ENCODE measurements at regions not wholly inside any gene's neighbourhood (a gene's known extent, or its start where the extent isn't known, plus 50 kb on each side); places are given as distances from the start of the nearest gene placed in this dataset.

DNA sequence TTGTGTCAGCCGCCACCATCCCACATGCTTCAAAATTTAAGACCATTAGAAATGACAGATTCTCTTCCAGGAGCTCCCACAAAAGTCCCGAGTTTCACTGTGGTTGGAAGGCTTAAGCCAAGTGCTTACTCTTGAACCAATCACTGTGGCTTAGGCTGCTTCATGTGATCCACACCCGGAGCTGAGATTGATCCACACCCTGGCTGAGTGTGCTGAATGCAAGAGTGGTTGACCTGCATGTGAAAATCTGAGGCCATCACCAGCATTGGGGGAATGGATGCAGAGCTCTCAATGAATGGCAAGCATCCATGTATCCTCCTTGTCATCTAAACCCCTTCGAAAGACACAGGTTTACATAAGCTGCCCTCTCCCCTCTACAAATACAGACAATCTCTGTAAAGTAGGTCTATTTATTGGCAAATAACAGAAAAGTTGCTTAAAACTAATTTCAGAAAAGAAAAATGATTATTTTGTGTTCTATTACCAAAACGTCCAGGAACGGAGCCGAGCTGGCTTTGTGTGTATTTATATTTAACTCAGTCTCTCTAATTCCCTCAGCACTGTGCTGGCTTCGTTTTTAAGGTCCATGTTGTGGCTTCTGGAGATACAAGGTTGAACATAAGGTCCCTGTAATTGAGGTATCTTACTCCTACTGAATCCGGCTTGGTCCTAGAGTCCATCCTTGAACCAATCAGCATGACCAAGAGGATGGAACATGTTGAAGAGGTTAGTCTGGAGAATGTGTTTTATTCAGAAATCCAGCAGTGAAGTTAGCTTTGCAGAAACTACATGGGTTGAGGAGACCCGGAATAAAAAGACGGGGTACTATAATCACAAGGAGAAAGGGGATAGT, 332.4 kb downstream of the LIG4 start:
- Mint-ChIP-seq H3K4me1 (ENCODE audit: low read depth, unreplicated experiment) (peaks cover 18% of the 10 kb centered on the region), H3K4me3 (ENCODE audit: unreplicated experiment) (no peak overlapping the region), H3K27me3 (ENCODE audit: low read depth, unreplicated experiment) (no peaks in the 10 kb centered on the region), H3K9me3 (ENCODE audit: unreplicated experiment) (peaks cover 2% of the 10 kb centered on the region), H3K36me3 (ENCODE audit: low read depth, unreplicated experiment) (no peaks in the 10 kb centered on the region), H3K27ac (ENCODE audit: unreplicated experiment) (peak overlapping the region; percentile 48)
- Histone ChIP-seq H4K20me1 (ENCODE audit: insufficient read depth, low read length) (no peaks in the 10 kb centered on the region), H3K27ac (ENCODE audit: low read depth, low read length) (no peak overlapping the region), H3K4me2 (ENCODE audit: low read length) (peak overlapping the region; percentile 56), H3K27me3 (ENCODE audit: insufficient read depth, low read length) (no peaks in the 10 kb centered on the region), H3K9me3 (ENCODE audit: insufficient read depth, low read depth, low read length) (no peaks in the 10 kb centered on the region), H3K79me2 (ENCODE audit: insufficient read depth, low read length) (no peaks in the 10 kb centered on the region), H2AFZ (ENCODE audit: low read depth, low read length) (no peak overlapping the region), H3K4me3 (ENCODE audit: insufficient read depth, low read depth, low read length) (no peak overlapping the region), H3K36me3 (ENCODE audit: insufficient read depth, low read length) (no peaks in the 10 kb centered on the region), H3K4me1 (ENCODE audit: insufficient read depth, low read length) (no peaks in the 10 kb centered on the region), H3K9ac (ENCODE audit: low read length) (no peak overlapping the region)
- TF ChIP-seq EZH2 (IDR thresholded peaks at IDR 0.05; ENCODE audit: insufficient read depth, low read length) = no peak
- TF ChIP-seq, protein P1, sequence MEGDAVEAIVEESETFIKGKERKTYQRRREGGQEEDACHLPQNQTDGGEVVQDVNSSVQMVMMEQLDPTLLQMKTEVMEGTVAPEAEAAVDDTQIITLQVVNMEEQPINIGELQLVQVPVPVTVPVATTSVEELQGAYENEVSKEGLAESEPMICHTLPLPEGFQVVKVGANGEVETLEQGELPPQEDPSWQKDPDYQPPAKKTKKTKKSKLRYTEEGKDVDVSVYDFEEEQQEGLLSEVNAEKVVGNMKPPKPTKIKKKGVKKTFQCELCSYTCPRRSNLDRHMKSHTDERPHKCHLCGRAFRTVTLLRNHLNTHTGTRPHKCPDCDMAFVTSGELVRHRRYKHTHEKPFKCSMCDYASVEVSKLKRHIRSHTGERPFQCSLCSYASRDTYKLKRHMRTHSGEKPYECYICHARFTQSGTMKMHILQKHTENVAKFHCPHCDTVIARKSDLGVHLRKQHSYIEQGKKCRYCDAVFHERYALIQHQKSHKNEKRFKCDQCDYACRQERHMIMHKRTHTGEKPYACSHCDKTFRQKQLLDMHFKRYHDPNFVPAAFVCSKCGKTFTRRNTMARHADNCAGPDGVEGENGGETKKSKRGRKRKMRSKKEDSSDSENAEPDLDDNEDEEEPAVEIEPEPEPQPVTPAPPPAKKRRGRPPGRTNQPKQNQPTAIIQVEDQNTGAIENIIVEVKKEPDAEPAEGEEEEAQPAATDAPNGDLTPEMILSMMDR (IDR thresholded peaks at IDR 0.05; ENCODE audit: insufficient read depth, low read depth, low read length) = no peak
- DNase-seq (ENCODE audit: low read depth) (no peak), FAIRE-seq (no peak)

DNA sequence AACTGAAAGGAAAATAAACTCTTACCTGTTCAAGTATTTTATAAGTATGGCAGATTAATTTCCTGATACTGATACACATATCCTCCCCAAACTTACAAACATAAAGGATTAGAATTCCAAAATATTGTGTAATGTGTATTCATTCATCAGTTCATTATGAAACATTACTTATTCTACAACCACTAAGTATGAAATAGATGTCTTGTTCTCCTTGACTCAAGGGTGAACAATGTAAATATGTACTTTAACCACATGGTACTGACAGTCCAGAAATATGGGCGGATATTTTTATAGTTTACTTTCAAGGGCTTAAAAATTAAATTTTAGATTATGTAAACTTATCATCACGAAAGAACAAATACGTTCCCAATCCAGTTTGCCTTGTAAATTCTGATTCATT, 334.0 kb downstream of the LIG4 start:
- no peaks in the 10 kb centered on the region for H3K79me2 ChIP-seq (ENCODE audit: insufficient read depth, low read length)
- Mint-ChIP-seq H3K27me3 (ENCODE audit: low read depth, unreplicated experiment) (no peaks in the 10 kb centered on the region), H3K27ac (ENCODE audit: unreplicated experiment) (no peak overlapping the region), H3K36me3 (ENCODE audit: low read depth, unreplicated experiment) (no peaks in the 10 kb centered on the region), H3K4me3 (ENCODE audit: unreplicated experiment) (no peak overlapping the region), H3K4me1 (ENCODE audit: low read depth, unreplicated experiment) (peaks cover 18% of the 10 kb centered on the region), H3K9me3 (ENCODE audit: unreplicated experiment) (peaks cover 2% of the 10 kb centered on the region)
- no peak overlapping the region for H3K4me3 ChIP-seq (ENCODE audit: insufficient read depth, low read depth, low read length)
- H3K9me3 ChIP-seq (ENCODE audit: insufficient read depth, low read depth, low read length) = no peaks in the 10 kb centered on the region
- no peaks in the 10 kb centered on the region for H3K27me3 ChIP-seq (ENCODE audit: insufficient read depth, low read length)
- no peaks in the 10 kb centered on the region for H3K36me3 ChIP-seq (ENCODE audit: insufficient read depth, low read length)
- H3K27ac ChIP-seq (ENCODE audit: low read depth, low read length) = no peak overlapping the region
- H2AFZ ChIP-seq (ENCODE audit: low read depth, low read length) = no peak overlapping the region
- FAIRE-seq (no peak), DNase-seq (ENCODE audit: low read depth) (peak; percentile 22)
- H3K4me1 ChIP-seq (ENCODE audit: insufficient read depth, low read length) = no peaks in the 10 kb centered on the region
- H3K4me2 ChIP-seq (ENCODE audit: low read length) = no peak overlapping the region
- no peaks in the 10 kb centered on the region for H4K20me1 ChIP-seq (ENCODE audit: insufficient read depth, low read length)
- TF ChIP-seq, protein P1 (IDR thresholded peaks at IDR 0.05; ENCODE audit: insufficient read depth, low read depth, low read length) = no peak
- TF ChIP-seq EZH2 (IDR thresholded peaks at IDR 0.05; ENCODE audit: insufficient read depth, low read length) = no peak
- H3K9ac ChIP-seq (ENCODE audit: low read length) = no peak overlapping the region

DNA sequence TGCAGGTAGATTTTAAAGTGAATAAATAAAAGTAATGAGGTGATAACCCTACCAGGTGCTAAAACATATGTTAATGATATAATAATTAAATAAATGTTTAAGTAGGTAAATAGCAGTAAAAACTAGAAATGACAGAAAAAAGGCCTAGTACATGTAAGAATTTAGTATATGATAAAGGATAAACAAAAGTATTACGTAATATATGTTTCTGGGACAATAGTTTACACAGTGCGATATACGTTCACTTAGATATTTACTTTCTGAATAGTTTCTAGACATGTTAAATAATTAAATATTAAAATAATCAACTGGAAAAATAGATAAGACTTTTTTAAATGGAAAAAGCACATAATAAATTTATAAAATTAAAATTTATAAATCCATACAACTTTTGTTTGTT, 340.9 kb downstream of the LIG4 start:
- Histone ChIP-seq H3K27me3 (ENCODE audit: insufficient read depth, low read length) (peaks cover 5% of the 10 kb centered on the region), H3K4me1 (ENCODE audit: insufficient read depth, low read length) (no peaks in the 10 kb centered on the region), H3K4me3 (ENCODE audit: insufficient read depth, low read depth, low read length) (no peak overlapping the region), H3K9me3 (ENCODE audit: insufficient read depth, low read depth, low read length) (no peaks in the 10 kb centered on the region), H3K9ac (ENCODE audit: low read length) (no peak overlapping the region), H3K79me2 (ENCODE audit: insufficient read depth, low read length) (no peaks in the 10 kb centered on the region), H2AFZ (ENCODE audit: low read depth, low read length) (no peak overlapping the region), H3K36me3 (ENCODE audit: insufficient read depth, low read length) (no peaks in the 10 kb centered on the region), H4K20me1 (ENCODE audit: insufficient read depth, low read length) (no peaks in the 10 kb centered on the region), H3K4me2 (ENCODE audit: low read length) (no peak overlapping the region), H3K27ac (ENCODE audit: low read depth, low read length) (no peak overlapping the region)
- DNase-seq (ENCODE audit: low read depth) = no peak
- Mint-ChIP-seq H3K4me1 (ENCODE audit: low read depth, unreplicated experiment) (no peaks in the 10 kb centered on the region), H3K27me3 (ENCODE audit: low read depth, unreplicated experiment) (peaks cover 8% of the 10 kb centered on the region), H3K9me3 (ENCODE audit: unreplicated experiment) (no peaks in the 10 kb centered on the region), H3K4me3 (ENCODE audit: unreplicated experiment) (no peak overlapping the region), H3K36me3 (ENCODE audit: low read depth, unreplicated experiment) (no peaks in the 10 kb centered on the region), H3K27ac (ENCODE audit: unreplicated experiment) (no peak overlapping the region)
- FAIRE-seq = no peak
- no peak for TF ChIP-seq EZH2 (IDR thresholded peaks at IDR 0.05; ENCODE audit: insufficient read depth, low read length)
- TF ChIP-seq, protein P1 (IDR thresholded peaks at IDR 0.05; ENCODE audit: insufficient read depth, low read depth, low read length) = no peak

Data from astrocyte (in vitro differentiated cells and primary cell).